Heart right ventricle (tissue), 16 donors: ENCODE measurements at regions not wholly inside any gene's neighbourhood (a gene's known extent, or its start where the extent isn't known, plus 50 kb on each side); places are given as distances from the start of the nearest gene placed in this dataset.

ENCODE experiments used
- ATAC-seq, 8 donors: fragments of 200-7000 bp; cut with Tn5 transposase; one replicate each; pipeline ENCODE4 v1.9.1; 2020; ENCODE audit warnings: mild to moderate bottlenecking in 8 of 8, moderate library complexity in 8 of 8, moderate number of reproducible peaks in 1 of 8
- DNase-seq, 2 donors: peaks; one replicate each; pipeline ENCODE4 v3.0.0-alpha.2; 2020
- H3K27ac ChIP-seq, 10 donors: fragments of 200-600 bp; sonication (generic) in 2 of 10; one replicate each; pipeline versions ENCODE4 v1.5.0 to v1.8.0; 2020 to 2022; ENCODE audit warnings: mild to moderate bottlenecking in 3 of 10
- H3K27me3 ChIP-seq, 7 donors: fragments of 200-600 bp; one replicate each; pipeline ENCODE4 v1.8.0; 2021 to 2022; ENCODE audit warnings: mild to moderate bottlenecking in 2 of 7
- H3K36me3 ChIP-seq, 9 donors: fragments of 200-600 bp; sonication (generic) in 1 of 9; one replicate each; pipeline versions ENCODE4 v1.5.0 to v1.8.0; 2020 to 2022; ENCODE audit warnings: mild to moderate bottlenecking in 2 of 9
- H3K4me1 ChIP-seq, 9 donors: fragments of 200-600 bp; sonication (generic) in 1 of 9; one replicate each; pipeline versions ENCODE4 v1.5.0 to v1.8.0; 2020 to 2022; ENCODE audit warnings: mild to moderate bottlenecking in 4 of 9
- H3K4me3 ChIP-seq, 10 donors: fragments of 200-600 bp; sonication (generic) in 2 of 10; one replicate each; pipeline versions ENCODE4 v1.5.0 to v1.8.0; 2020 to 2022; ENCODE audit warnings: mild to moderate bottlenecking in 7 of 10, moderate library complexity in 2 of 10
- H3K9me3 ChIP-seq, 11 donors: fragments of 200-600 bp in 10 of 11; sonication (generic) in 2 of 11; one replicate each; pipeline versions ENCODE4 v1.5.0 to v1.8.0; 2013 to 2022; ENCODE audit warnings: mild to moderate bottlenecking in 2 of 11, control low read depth in 1 of 11, moderate library complexity in 1 of 11
- WGBS, 2 donors: extraction: QIAGEN DNeasy Blood & Tissue Kit; methylation state at CpG; one replicate each; pipeline ENCODE4 v1.1.7; 2013; ENCODE audit warnings: inconsistent platforms in 1 of 2; 5-methylcytosine and 5-hydroxymethylcytosine counted together
- intact Hi-C, 10 donors: fragments of 100-400 bp; cut with DNase I; formaldehyde crosslinking; loops; one replicate each; pipeline versions ENCODE4 v1.11.1 to v1.14.2; 2022
- TF ChIP-seq, protein P1 (sequence below), 9 donors: fragments of 200-600 bp; sonication (generic) in 2 of 9; IDR thresholded peaks; one replicate each; pipeline versions ENCODE4 v1.5.0 to v1.8.0; 2021 to 2022; ENCODE audit warnings: antibody characterized with exemption in 9 of 9, mild to moderate bottlenecking in 5 of 9, moderate library complexity in 1 of 9
- donor health status: Arrhythmogenic right ventricular cardiomyopathy.
- donor health status: ischemic (EF 13 %, LVEDD 7.1; RV severe dilation, severe dysfunction).
- donor health status: healthy with polysubstance abuse.
- donor health status: DM: no; HTN: yes; CAD: no.
- donor health status: DM: no; HTN: no; CAD: no.
- donor health status: ischemic (EF 25% LVEDD 6.9; RV normal size, moderate dysfunction).
- donor health status: ischemic (EF 25% LVEDD 5.7; RV mildly dilated, moderate dysfunction).
- donor health status: healthy.
- donor health status: DM: yes; HTN: yes; CAD: no.
- donor health status: Ischemic cardiomyopathy.
- donor health status: ischemic (EF 35%, LVEDD 5.7; RV mildly dilated, moderate dysfunction).
- donor health status: nonischemic (EF 11% LVEDD 7.7; RV severe dilation, severe dysfunction).
- donor health status: DM: yes; HTN: yes; CAD: no.
- donor health status: PGD.
- donor health status: ischemic (EF 29% LVEDD 5.4; RV normal size, mild dysfunction).
- donor health status: nonischemic (EF 23%, LVEDD 6.1; RV moderate dilation, normal function).

DNA sequence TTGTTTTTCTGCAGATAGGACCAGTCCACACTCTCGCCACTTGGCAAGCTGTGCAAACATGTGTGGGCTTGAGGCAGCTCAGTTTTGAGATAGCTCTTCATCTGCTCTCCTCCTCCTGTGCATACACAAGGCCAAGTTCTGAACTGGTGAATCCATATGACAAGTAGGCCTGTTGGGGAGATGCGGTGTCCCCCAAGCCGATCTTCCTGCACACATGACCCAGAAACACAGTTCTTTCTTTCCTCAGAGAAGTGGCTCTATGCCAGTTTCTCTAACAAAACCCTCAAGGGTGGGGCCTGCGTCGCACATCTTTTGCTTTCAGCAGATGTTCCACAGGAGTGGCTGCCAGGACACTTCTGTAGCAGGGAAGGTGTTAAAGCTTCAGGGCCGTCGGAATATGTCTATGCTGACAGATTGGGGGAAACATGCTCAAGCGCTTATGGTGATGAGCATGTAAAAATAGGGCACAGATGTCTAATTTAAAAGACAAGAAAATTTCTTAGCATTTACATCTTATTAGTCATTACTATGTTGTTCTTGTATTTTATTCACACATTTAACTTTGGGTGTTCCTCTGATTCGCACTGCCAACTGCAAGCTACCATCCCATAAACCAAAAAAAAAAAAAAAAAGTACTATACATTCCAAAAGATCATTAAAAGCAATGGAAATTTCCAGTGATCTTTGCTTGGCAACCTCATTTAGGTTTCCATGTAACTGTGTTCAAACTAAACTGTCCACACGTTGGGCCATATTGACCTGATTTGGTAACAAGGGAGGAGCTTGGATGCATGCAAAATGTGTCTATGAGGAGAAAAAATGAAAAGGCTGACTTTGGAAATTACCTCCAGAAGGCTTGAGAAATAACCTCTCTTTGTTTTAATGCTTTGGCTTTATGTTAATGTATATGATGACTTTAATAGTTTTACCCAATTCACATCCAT, 1055.5 kb upstream of the KLHL29 start:
- intact Hi-C loops, result no loop called here
- Histone ChIP-seq H3K36me3 (no peaks in the 10 kb centered on the region), H3K4me3 (no peak overlapping the region), H3K27me3 (peaks cover 0 to 4% (median 0%) of the 10 kb centered on the region in 7 donors), H3K4me1 (no peaks in the 10 kb centered on the region), H3K9me3 (peaks cover 0 to 13% (median 8%) of the 10 kb centered on the region in 11 donors), H3K27ac (no peak overlapping the region)
- ATAC-seq, result peak in 1 of 8 donors; percentile 22
- WGBS, 2 donors, result 56 to 61% methylated on average over 10 of the region's 10 CpGs
- peak in 1 of 2 donors; percentile 4 for DNase-seq
- TF ChIP-seq, protein P1, sequence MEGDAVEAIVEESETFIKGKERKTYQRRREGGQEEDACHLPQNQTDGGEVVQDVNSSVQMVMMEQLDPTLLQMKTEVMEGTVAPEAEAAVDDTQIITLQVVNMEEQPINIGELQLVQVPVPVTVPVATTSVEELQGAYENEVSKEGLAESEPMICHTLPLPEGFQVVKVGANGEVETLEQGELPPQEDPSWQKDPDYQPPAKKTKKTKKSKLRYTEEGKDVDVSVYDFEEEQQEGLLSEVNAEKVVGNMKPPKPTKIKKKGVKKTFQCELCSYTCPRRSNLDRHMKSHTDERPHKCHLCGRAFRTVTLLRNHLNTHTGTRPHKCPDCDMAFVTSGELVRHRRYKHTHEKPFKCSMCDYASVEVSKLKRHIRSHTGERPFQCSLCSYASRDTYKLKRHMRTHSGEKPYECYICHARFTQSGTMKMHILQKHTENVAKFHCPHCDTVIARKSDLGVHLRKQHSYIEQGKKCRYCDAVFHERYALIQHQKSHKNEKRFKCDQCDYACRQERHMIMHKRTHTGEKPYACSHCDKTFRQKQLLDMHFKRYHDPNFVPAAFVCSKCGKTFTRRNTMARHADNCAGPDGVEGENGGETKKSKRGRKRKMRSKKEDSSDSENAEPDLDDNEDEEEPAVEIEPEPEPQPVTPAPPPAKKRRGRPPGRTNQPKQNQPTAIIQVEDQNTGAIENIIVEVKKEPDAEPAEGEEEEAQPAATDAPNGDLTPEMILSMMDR (IDR thresholded peaks at IDR 0.05), result no peak

DNA sequence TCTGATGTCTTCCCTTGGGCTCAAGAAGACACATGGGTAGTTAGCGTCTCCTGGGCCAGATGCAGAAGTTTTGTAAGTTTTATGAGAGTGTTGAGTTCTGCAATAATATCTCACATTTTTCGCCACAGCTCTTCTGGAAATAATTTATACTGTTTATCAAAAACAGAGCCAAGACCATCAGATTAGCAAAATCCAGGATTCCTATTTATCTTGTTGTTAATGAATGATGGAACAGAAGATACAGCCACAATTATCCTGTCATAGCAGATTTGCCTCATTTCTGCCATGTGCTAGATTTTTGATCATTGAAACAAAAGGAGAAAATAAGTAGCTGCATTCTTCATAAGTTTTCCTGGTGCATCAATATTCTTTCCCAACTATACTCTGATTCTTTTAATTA, 1048.6 kb upstream of the KLHL29 start:
- no peak overlapping the region for H3K4me3 ChIP-seq
- H3K4me1 ChIP-seq, result no peaks in the 10 kb centered on the region
- WGBS, 2 donors, result 82 to 91% methylated on average over 2 of the region's 2 CpGs
- peaks cover 0 to 3% (median 0%) of the 10 kb centered on the region in 11 donors for H3K9me3 ChIP-seq
- H3K27ac ChIP-seq, result no peak overlapping the region
- ATAC-seq (no peak), DNase-seq (no peak)
- no peaks in the 10 kb centered on the region for H3K27me3 ChIP-seq
- intact Hi-C loops, result no loop called here
- TF ChIP-seq, protein P1 (IDR thresholded peaks at IDR 0.05), result no peak
- no peaks in the 10 kb centered on the region for H3K36me3 ChIP-seq

DNA sequence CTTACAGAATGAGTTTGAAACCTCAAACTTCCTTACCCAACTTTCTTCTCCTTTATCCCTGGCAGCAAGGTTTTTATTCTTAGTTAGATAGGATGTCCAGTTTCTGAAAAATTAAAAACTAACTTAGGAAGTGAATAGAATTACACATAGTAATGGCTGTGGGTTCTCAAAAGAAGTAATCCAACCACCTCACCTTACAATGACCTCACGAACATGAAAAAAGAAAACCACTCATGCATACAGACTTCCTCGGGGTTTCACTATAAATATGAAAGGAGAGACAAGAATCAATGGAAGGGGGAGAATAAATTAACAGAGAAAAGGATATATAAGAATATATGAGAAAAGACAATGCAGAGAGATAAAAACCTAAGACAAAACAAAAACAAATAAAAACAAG, 1044.3 kb upstream of the KLHL29 start:
- WGBS, 2 donors, result 86 to 90% methylated on average over 2 of the region's 2 CpGs
- Histone ChIP-seq H3K36me3 (no peaks in the 10 kb centered on the region), H3K27ac (no peak overlapping the region), H3K27me3 (no peaks in the 10 kb centered on the region), H3K9me3 (peaks cover 0 to under 1% (median 0%) of the 10 kb centered on the region in 11 donors), H3K4me3 (no peak overlapping the region), H3K4me1 (no peaks in the 10 kb centered on the region)
- ATAC-seq, result no peak
- no peak for DNase-seq
- intact Hi-C loops, result no loop called here
- TF ChIP-seq, protein P1 (IDR thresholded peaks at IDR 0.05), result no peak

DNA sequence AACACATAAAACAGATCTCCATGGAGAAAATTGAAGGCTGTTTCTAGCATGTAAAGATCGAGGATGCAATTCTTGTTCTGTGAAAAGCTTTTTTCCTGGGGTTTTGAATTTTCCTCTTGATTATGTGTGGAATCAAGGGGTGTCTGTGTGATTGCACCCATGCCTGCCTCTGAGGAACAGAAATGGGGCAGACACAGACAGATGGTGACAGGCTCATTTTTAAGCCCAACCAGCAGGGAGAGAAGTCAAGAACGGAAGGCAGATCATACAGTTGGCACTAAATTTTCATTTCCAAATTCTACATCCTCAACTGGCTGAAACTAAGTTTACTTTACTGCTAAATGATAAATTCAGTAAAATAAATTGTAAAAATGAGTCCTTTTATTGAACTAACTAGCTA, 1037.7 kb upstream of the KLHL29 start:
- Histone ChIP-seq H3K4me1 (no peaks in the 10 kb centered on the region), H3K27ac (no peak overlapping the region), H3K9me3 (no peaks in the 10 kb centered on the region), H3K36me3 (no peaks in the 10 kb centered on the region), H3K27me3 (no peaks in the 10 kb centered on the region), H3K4me3 (no peak overlapping the region)
- WGBS, 2 donors, result 79 to 83% methylated on average over 2 of the region's 2 CpGs
- intact Hi-C loops, result no loop called here
- DNase-seq (no peak), ATAC-seq (no peak)
- TF ChIP-seq, protein P1 (IDR thresholded peaks at IDR 0.05), result no peak
